ENCODE measurements at regions not wholly inside any gene's neighbourhood (a gene's known extent, or its start where the extent isn't known, plus 50 kb on each side); places are given as distances from the start of the nearest gene placed in this dataset.

DNA sequence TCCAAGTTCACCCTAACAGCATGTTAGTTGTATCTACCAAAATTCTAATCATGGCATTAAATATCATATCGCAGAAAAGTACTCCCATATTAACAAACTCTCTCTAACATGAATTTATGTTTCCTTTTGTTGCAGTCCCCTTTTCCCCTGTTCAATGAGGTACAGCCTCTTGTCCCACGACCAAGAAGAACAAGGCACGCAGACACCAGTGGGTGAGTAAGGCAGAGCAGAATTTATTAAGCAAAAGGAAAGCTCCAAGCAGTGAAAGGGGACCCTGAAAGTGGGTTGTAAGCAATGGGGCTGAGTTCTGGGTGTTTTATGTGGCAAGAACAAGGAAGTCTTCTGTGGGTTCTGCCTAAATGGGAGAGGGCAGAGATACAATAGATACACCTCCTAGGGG is 183.5 kb downstream of the LURAP1L start:
- TF ChIP-seq, protein P1, sequence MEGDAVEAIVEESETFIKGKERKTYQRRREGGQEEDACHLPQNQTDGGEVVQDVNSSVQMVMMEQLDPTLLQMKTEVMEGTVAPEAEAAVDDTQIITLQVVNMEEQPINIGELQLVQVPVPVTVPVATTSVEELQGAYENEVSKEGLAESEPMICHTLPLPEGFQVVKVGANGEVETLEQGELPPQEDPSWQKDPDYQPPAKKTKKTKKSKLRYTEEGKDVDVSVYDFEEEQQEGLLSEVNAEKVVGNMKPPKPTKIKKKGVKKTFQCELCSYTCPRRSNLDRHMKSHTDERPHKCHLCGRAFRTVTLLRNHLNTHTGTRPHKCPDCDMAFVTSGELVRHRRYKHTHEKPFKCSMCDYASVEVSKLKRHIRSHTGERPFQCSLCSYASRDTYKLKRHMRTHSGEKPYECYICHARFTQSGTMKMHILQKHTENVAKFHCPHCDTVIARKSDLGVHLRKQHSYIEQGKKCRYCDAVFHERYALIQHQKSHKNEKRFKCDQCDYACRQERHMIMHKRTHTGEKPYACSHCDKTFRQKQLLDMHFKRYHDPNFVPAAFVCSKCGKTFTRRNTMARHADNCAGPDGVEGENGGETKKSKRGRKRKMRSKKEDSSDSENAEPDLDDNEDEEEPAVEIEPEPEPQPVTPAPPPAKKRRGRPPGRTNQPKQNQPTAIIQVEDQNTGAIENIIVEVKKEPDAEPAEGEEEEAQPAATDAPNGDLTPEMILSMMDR (IDR thresholded peaks at IDR 0.05; ENCODE audit: borderline replicate concordance, extremely low read depth, low read length, poor library complexity, severe bottlenecking) = no peak
- TF ChIP-seq EZH2 (IDR thresholded peaks at IDR 0.05; ENCODE audit: borderline replicate concordance, low read depth, low read length, severe bottlenecking) = no peak

Measured in DND-41 (cell line).